ENCODE measurements at regions not wholly inside any gene's neighbourhood (a gene's known extent, or its start where the extent isn't known, plus 50 kb on each side); places are given as distances from the start of the nearest gene placed in this dataset.

DNA sequence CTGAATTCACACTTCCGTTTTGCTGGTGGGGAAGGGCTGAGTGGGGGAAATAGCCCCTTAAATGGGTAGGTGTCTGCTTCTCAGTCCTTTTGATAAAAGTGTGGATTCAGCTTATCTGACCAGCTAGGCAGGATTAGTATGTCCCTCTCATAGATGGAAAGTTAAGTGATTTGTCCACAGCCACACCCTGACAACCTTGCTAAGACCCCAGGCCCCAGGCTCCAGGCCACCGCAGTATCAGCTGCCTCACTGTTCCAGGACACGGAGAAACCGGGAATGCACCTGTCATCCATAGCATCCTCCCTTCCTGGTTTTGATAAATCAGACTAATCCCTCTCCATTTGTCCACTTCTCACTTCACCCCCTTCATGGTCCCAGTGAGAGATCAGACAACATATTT, 197.7 kb downstream of the USP12 start:
- TF ChIP-seq IRF4 (IDR thresholded peaks at IDR 0.05; ENCODE audit: low read depth, low read length) = no peak
- no peak for TF ChIP-seq FOS (IDR thresholded peaks at IDR 0.05; ENCODE audit: borderline replicate concordance, extremely low read depth, insufficient read length)
- no peak for TF ChIP-seq FOXK2 (IDR thresholded peaks at IDR 0.05)
- TF ChIP-seq CTCF (IDR thresholded peaks at IDR 0.05 in 2 of 3, conservative IDR thresholded peaks at IDR 0.05 in 1 of 3; ENCODE audit: control insufficient read depth in 2 of 3, extremely low read depth in 1 of 3, insufficient read depth in 1 of 3, low read depth in 3 of 3, low read length in 3 of 3) = no peak
- TF ChIP-seq SIN3A (IDR thresholded peaks at IDR 0.05; ENCODE audit: low read depth, low read length) = no peak
- no peak for TF ChIP-seq TAF1 (IDR thresholded peaks at IDR 0.05; ENCODE audit: borderline replicate concordance, low read depth, low read length)
- no peak for TF ChIP-seq JUND (IDR thresholded peaks at IDR 0.05; ENCODE audit: low read depth, low read length)
- TF ChIP-seq ZNF24 (IDR thresholded peaks at IDR 0.05) = no peak

All from GM12878 (cell line).